Hepatocyte (in vitro differentiated cells): ENCODE measurements at regions not wholly inside any gene's neighbourhood (a gene's known extent, or its start where the extent isn't known, plus 50 kb on each side); places are given as distances from the start of the nearest gene placed in this dataset.
A peak's percentile ranks its signal among the peaks of the same experiment; 100 is the strongest.

Experiments used
- DNase-seq: peaks from one replicate; pipeline ENCODE4 v3.0.0-alpha.2; 2016; ENCODE audit warnings: low spot score
- H2AFZ ChIP-seq: fragments of 200-600 bp; sonication (generic); 2 replicates; pipeline ENCODE4 v1.6.0; 2016; ENCODE audit warnings: antibody characterized with exemption, mild to moderate bottlenecking
- H3K27ac ChIP-seq: fragments of 200-600 bp; sonication (generic); 2 replicates; pipeline ENCODE4 v1.5.1; 2016; ENCODE audit warnings: mild to moderate bottlenecking
- H3K27me3 ChIP-seq: fragments of 200-600 bp; sonication (generic); 2 replicates; pipeline ENCODE4 v1.6.1; 2016
- H3K36me3 ChIP-seq: fragments of 200-600 bp; sonication (generic); replicated peaks from 2 replicates; pipeline ENCODE4 v1.5.1; 2016; ENCODE audit warnings: low read depth; ENCODE audit not compliant: insufficient read depth
- H3K4me1 ChIP-seq: fragments of 200-600 bp; sonication (generic); 2 replicates; pipeline ENCODE4 v1.5.1; 2016; ENCODE audit warnings: mild to moderate bottlenecking, moderate library complexity; ENCODE audit not compliant: insufficient read depth
- H3K4me2 ChIP-seq: fragments of 200-600 bp; sonication (generic); 2 replicates; pipeline ENCODE4 v1.6.0; 2016
- H3K4me3 ChIP-seq: fragments of 200-600 bp; sonication (generic); 2 replicates; pipeline ENCODE4 v1.5.1; 2016; ENCODE audit warnings: mild to moderate bottlenecking
- H3K79me2 ChIP-seq: fragments of 200-600 bp; sonication (generic); 2 replicates; pipeline ENCODE4 v1.6.0; 2017; ENCODE audit warnings: mild to moderate bottlenecking
- H3K9me2 ChIP-seq: fragments of 200-600 bp; sonication (generic); replicated peaks from 2 replicates; pipeline ENCODE4 v1.6.0; 2017; ENCODE audit warnings: mild to moderate bottlenecking; ENCODE audit not compliant: insufficient read depth
- H3K9me3 ChIP-seq: fragments of 200-600 bp; sonication (generic); 2 replicates; pipeline ENCODE4 v1.5.1; 2016; ENCODE audit warnings: low read depth, mild to moderate bottlenecking
- H4K20me1 ChIP-seq: fragments of 200-600 bp; sonication (generic); 2 replicates; pipeline ENCODE4 v1.6.0; 2016; ENCODE audit warnings: mild to moderate bottlenecking; ENCODE audit not compliant: insufficient read depth, poor library complexity, severe bottlenecking
- EZH2 ChIP-seq: fragments of 200-600 bp; sonication (generic); IDR thresholded peaks from 2 replicates; pipeline ENCODE4 v1.6.1; 2016; ENCODE audit warnings: antibody characterized with exemption, mild to moderate bottlenecking, borderline replicate concordance
- EZH2phosphoT487 ChIP-seq: fragments of 200-600 bp; sonication (generic); IDR thresholded peaks from one replicate; pipeline ENCODE4 v1.6.1; 2018; ENCODE audit warnings: antibody characterized with exemption, mild to moderate bottlenecking, low read depth, moderate library complexity; ENCODE audit not compliant: unreplicated experiment, severe bottlenecking
- WGBS: methylation state at CpG from one replicate; pipeline ENCODE4 v1.1.6; 2016; ENCODE audit warnings: low lambda C conversion rate; ENCODE audit errors: missing lambda C conversion rate; 5-methylcytosine and 5-hydroxymethylcytosine counted together
- TF ChIP-seq, protein P1 (sequence below): fragments of 200-600 bp; sonication (generic); IDR thresholded peaks from 2 replicates; pipeline ENCODE4 v1.5.1; 2016; ENCODE audit warnings: antibody characterized with exemption, mild to moderate bottlenecking; ENCODE audit not compliant: poor library complexity

DNA sequence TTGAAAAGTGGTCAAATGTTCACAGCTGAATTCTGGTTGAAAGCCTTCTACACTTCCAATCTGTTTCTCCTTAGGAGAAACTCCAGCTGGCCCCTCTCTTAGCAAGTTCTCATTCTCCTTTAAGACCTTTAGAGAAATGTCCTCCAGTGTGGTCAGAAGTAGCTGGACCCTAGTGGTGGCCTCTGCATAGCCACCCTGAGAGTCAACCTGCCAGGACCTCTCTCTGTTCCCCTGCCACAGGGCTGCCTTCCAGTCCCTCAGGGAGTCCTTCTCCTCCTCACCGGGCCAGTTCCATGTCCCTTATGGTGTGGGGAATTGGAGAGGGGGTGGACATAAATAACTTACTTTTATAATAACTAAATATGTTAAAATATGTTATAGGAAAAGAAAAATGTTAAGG, 200.9 kb upstream of the PKDCC start:
- DNase-seq = no peak
- no peak overlapping the region for H2AFZ ChIP-seq
- no peaks in the 10 kb centered on the region for H3K9me2 ChIP-seq
- no peak overlapping the region for H3K4me2 ChIP-seq
- WGBS = 83% methylated on average over 1 of the region's 1 CpG
- H3K36me3 ChIP-seq = no peaks in the 10 kb centered on the region
- peaks cover 2% of the 10 kb centered on the region for H3K4me1 ChIP-seq
- TF ChIP-seq EZH2 = no peak
- TF ChIP-seq EZH2phosphoT487 = no peak
- TF ChIP-seq, protein P1, sequence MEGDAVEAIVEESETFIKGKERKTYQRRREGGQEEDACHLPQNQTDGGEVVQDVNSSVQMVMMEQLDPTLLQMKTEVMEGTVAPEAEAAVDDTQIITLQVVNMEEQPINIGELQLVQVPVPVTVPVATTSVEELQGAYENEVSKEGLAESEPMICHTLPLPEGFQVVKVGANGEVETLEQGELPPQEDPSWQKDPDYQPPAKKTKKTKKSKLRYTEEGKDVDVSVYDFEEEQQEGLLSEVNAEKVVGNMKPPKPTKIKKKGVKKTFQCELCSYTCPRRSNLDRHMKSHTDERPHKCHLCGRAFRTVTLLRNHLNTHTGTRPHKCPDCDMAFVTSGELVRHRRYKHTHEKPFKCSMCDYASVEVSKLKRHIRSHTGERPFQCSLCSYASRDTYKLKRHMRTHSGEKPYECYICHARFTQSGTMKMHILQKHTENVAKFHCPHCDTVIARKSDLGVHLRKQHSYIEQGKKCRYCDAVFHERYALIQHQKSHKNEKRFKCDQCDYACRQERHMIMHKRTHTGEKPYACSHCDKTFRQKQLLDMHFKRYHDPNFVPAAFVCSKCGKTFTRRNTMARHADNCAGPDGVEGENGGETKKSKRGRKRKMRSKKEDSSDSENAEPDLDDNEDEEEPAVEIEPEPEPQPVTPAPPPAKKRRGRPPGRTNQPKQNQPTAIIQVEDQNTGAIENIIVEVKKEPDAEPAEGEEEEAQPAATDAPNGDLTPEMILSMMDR = no peak
- no peak overlapping the region for H3K27ac ChIP-seq
- no peaks in the 10 kb centered on the region for H3K9me3 ChIP-seq
- H4K20me1 ChIP-seq = no peaks in the 10 kb centered on the region
- no peaks in the 10 kb centered on the region for H3K79me2 ChIP-seq
- no peak overlapping the region for H3K4me3 ChIP-seq
- H3K27me3 ChIP-seq = no peaks in the 10 kb centered on the region

DNA sequence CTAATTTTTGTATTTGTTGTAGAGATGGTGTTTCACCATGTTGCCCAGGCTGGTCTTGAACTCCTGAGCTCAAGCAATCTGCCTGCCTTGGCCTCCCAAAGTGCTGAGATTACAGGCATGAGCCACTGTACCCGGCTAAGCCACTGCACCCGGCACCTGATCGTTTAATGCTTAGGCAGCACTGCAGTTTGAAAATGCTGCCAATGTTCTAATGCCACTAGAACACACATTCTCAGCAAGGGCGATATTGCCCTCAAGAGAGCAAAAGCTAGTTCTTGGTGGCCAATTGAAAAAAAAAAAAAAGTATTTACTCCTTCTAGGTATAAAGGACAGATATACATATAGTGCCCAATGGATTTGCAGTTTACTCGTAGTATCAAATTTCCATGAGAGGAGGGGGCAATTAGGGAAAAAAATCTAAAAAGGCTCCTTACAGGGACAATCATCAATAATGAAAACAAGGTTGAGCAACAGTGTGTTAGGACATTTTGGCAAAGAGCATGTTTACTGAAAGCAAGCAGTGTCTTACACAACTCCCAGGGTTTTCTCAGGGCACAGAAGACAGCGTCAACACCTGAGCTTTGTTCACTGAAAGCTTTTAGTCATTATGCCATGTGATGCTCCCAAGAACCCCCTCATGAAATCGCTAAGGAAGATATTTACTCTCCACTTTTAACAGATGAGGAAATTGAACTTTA, 199.9 kb upstream of the PKDCC start:
- H3K79me2 ChIP-seq = no peaks in the 10 kb centered on the region
- 63% methylated on average over 7 of the region's 7 CpGs for WGBS

DNA sequence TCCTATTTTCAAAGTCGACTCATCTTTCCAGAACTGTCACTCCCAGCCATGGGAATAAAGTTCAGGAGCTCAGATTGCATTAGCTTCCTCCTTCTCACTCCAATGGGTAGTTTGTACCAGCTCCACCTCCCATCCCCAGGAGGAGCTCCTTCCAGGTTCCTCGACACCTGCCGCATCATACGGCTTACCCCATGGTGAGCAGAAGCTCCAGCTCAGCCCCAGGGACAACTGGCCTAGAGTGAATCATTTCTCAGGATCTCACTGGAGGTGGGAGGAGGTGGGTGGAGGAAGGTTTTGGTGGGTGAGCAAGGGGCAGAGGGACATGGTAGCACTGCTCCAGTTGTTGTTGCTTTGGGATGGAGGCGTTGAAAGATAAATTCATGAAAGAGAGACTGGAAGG, 196.3 kb upstream of the PKDCC start:
- DNase-seq = no peak
- Histone ChIP-seq H3K4me2 (no peak overlapping the region), H3K27ac (no peak overlapping the region), H3K9me2 (no peaks in the 10 kb centered on the region), H3K4me3 (no peak overlapping the region), H3K36me3 (no peaks in the 10 kb centered on the region), H3K9me3 (no peaks in the 10 kb centered on the region), H3K4me1 (no peaks in the 10 kb centered on the region), H4K20me1 (no peaks in the 10 kb centered on the region), H3K27me3 (no peaks in the 10 kb centered on the region), H3K79me2 (no peaks in the 10 kb centered on the region), H2AFZ (no peak overlapping the region)
- TF ChIP-seq, protein P1 = no peak
- TF ChIP-seq EZH2 (no peak), EZH2phosphoT487 (no peak)
- 86% methylated on average over 5 of the region's 5 CpGs for WGBS

More for the DNA sequence above, 199.9 kb upstream of the PKDCC start:
- H2AFZ ChIP-seq = no peak overlapping the region
- no peaks in the 10 kb centered on the region for H3K9me3 ChIP-seq
- H3K4me2 ChIP-seq = no peak overlapping the region
- H3K36me3 ChIP-seq = no peaks in the 10 kb centered on the region
- DNase-seq = peak; percentile 52
- H3K27ac ChIP-seq = peak overlapping the region; percentile 38
- TF ChIP-seq EZH2 = no peak
- TF ChIP-seq, protein P1 = no peak
- no peak for TF ChIP-seq EZH2phosphoT487
- no peaks in the 10 kb centered on the region for H3K4me1 ChIP-seq
- H3K27me3 ChIP-seq = no peaks in the 10 kb centered on the region
- no peaks in the 10 kb centered on the region for H3K9me2 ChIP-seq
- H3K4me3 ChIP-seq = no peak overlapping the region
- no peaks in the 10 kb centered on the region for H4K20me1 ChIP-seq
